Osteoblast (primary cell): ENCODE measurements at regions not wholly inside any gene's neighbourhood (a gene's known extent, or its start where the extent isn't known, plus 50 kb on each side); places are given as distances from the start of the nearest gene placed in this dataset.

Experiments used
- DNase-seq: peaks from one replicate; pipeline ENCODE4 v3.0.0; 2011; ENCODE audit warnings: low spot score, mixed read lengths; ENCODE audit not compliant: insufficient read length; ENCODE audit errors: missing footprints
- H2AFZ ChIP-seq: 2 replicates; pipeline ENCODE4 v1.6.0; 2011; ENCODE audit warnings: mild to moderate bottlenecking, low read length
- H3K27ac ChIP-seq: 2 replicates; pipeline ENCODE4 v1.5.1; 2011; ENCODE audit warnings: mild to moderate bottlenecking, low read depth, low read length, moderate library complexity
- H3K27me3 ChIP-seq: 2 replicates; pipeline ENCODE4 v1.6.0; 2012; ENCODE audit warnings: mild to moderate bottlenecking, control low read depth, inconsistent platforms, low read length, moderate library complexity; ENCODE audit not compliant: insufficient read depth
- H3K36me3 ChIP-seq: 2 replicates; pipeline ENCODE4 v1.5.1; 2011; ENCODE audit warnings: mild to moderate bottlenecking, low read length, control low read depth, moderate library complexity; ENCODE audit not compliant: insufficient read depth
- H3K4me1 ChIP-seq: 2 replicates; pipeline ENCODE4 v1.5.1; 2011; ENCODE audit warnings: mild to moderate bottlenecking, low read length, control low read depth, moderate library complexity; ENCODE audit not compliant: insufficient read depth
- H3K4me2 ChIP-seq: 2 replicates; pipeline ENCODE4 v1.6.0; 2011; ENCODE audit warnings: mild to moderate bottlenecking, low read length; ENCODE audit not compliant: insufficient read depth
- H3K4me3 ChIP-seq: fragments of 200-600 bp; sonication (generic); 3 replicates; pipeline ENCODE4 v1.5.1; 2012; ENCODE audit warnings: mild to moderate bottlenecking, low read length, inconsistent platforms; ENCODE audit not compliant: insufficient read depth
- H3K79me2 ChIP-seq: 2 replicates; pipeline ENCODE4 v1.6.0; 2012; ENCODE audit warnings: mild to moderate bottlenecking, low read length, control low read depth, inconsistent platforms; ENCODE audit not compliant: insufficient read depth
- H3K9me3 ChIP-seq: 2 replicates; pipeline ENCODE4 v1.5.1; 2011; ENCODE audit warnings: low read depth, low read length, control low read depth
- H4K20me1 ChIP-seq: 2 replicates; pipeline ENCODE4 v1.6.0; 2012; ENCODE audit warnings: mild to moderate bottlenecking, low read length, control low read depth; ENCODE audit not compliant: insufficient read depth
- TF ChIP-seq, protein P1 (sequence below): IDR thresholded peaks from 2 replicates; pipeline ENCODE4 v1.5.1; 2011; ENCODE audit warnings: mild to moderate bottlenecking, low read depth, low read length, moderate library complexity; ENCODE audit errors: extremely low read depth

DNA sequence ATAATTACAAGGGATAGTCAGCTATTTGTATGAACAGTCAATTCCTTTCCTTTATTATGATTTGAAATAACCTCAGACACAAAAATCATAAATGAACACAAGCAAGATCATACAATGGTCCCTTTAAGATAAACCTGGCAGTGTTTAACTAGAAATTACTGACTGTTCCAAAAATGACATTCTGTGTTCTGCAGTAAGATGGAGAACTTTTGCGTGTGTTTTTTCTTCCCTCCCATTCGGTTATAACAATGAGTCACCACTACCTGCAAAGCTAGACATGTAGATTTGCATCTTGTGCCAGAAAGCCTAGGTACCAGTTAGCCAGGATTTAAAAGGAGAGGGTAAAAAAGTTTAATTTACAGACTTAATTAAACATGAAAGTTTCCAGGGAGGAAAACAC is 248.2 kb upstream of the ADAMTS9 start:
- H3K27ac ChIP-seq, result no peak overlapping the region
- no peaks in the 10 kb centered on the region for H3K36me3 ChIP-seq
- DNase-seq, result no peak
- no peak overlapping the region for H2AFZ ChIP-seq
- no peaks in the 10 kb centered on the region for H3K4me1 ChIP-seq
- TF ChIP-seq, protein P1, sequence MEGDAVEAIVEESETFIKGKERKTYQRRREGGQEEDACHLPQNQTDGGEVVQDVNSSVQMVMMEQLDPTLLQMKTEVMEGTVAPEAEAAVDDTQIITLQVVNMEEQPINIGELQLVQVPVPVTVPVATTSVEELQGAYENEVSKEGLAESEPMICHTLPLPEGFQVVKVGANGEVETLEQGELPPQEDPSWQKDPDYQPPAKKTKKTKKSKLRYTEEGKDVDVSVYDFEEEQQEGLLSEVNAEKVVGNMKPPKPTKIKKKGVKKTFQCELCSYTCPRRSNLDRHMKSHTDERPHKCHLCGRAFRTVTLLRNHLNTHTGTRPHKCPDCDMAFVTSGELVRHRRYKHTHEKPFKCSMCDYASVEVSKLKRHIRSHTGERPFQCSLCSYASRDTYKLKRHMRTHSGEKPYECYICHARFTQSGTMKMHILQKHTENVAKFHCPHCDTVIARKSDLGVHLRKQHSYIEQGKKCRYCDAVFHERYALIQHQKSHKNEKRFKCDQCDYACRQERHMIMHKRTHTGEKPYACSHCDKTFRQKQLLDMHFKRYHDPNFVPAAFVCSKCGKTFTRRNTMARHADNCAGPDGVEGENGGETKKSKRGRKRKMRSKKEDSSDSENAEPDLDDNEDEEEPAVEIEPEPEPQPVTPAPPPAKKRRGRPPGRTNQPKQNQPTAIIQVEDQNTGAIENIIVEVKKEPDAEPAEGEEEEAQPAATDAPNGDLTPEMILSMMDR, result no peak
- H3K79me2 ChIP-seq, result no peaks in the 10 kb centered on the region
- H3K27me3 ChIP-seq, result no peaks in the 10 kb centered on the region
- no peak overlapping the region for H3K4me3 ChIP-seq
- no peaks in the 10 kb centered on the region for H4K20me1 ChIP-seq
- no peak overlapping the region for H3K4me2 ChIP-seq
- H3K9me3 ChIP-seq, result no peaks in the 10 kb centered on the region

DNA sequence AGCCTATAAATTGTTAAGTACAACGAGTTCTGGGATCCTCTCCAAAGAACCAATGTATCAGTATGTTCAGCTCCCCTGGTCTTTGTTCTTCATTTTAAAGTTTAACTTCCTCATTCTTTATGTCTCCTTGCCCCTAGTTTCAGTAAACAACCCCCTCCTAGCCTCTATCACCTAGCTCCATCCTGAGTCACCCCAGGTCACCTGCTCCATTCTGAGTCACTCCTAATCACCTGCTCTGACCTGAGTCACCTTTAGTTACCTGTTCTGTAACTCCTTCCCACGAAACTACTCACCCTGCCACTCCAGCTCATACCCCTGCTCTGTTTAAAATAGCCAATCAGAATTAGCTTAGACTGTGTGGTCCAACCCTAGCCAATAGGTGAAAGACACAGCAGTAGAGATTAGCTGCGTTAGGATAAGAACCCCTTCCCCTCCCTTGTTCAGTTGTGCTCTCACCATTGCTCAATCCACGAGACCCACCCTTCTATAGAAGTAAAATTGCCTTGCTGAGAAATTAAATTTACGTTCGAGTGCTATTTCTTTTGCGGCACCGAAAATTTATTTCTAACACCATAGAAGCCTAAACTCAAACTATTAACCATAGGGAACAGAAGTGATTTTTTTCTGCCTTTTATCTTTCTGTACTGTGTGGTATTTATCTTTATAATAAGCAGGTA is 245.0 kb upstream of the ADAMTS9 start:
- no peak overlapping the region for H3K27ac ChIP-seq
- no peaks in the 10 kb centered on the region for H3K79me2 ChIP-seq
- H3K9me3 ChIP-seq, result no peaks in the 10 kb centered on the region
- no peaks in the 10 kb centered on the region for H3K36me3 ChIP-seq
- H3K4me2 ChIP-seq, result no peak overlapping the region
- H3K4me3 ChIP-seq, result no peak overlapping the region
- no peaks in the 10 kb centered on the region for H3K4me1 ChIP-seq
- TF ChIP-seq, protein P1, result no peak
- no peak overlapping the region for H2AFZ ChIP-seq
- H4K20me1 ChIP-seq, result no peaks in the 10 kb centered on the region
- no peak for DNase-seq
- H3K27me3 ChIP-seq, result no peaks in the 10 kb centered on the region

DNA sequence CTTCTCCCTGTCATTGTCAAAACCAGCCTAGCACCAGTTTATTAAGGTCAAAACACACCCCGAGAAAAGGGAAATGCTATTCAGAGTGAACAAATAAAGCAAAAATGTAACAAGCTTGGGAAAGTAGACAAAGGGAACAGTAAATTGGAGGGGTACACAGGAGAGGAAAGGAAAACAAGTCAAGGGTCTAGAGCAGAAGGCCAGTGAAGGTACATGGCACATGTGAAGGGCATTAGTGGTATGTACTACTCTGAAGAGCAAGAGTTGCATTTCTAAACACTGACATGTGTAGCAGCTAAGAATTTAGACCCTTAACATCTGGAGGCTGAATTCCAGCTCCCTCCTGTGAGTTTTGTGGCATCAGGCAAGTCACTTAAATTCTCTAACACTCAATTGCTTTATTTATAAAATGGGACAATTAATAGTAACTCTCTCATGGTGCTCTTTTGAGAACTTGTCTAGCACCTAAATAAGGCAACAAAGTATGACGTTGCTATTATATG is 244.3 kb upstream of the ADAMTS9 start:
- Histone ChIP-seq H3K79me2 (no peaks in the 10 kb centered on the region), H3K9me3 (no peaks in the 10 kb centered on the region), H3K27me3 (no peaks in the 10 kb centered on the region), H3K36me3 (no peaks in the 10 kb centered on the region), H4K20me1 (no peaks in the 10 kb centered on the region), H3K4me3 (no peak overlapping the region), H3K4me1 (no peaks in the 10 kb centered on the region), H3K27ac (no peak overlapping the region), H3K4me2 (no peak overlapping the region), H2AFZ (no peak overlapping the region)
- DNase-seq, result peak; percentile 10
- TF ChIP-seq, protein P1, result no peak

DNA sequence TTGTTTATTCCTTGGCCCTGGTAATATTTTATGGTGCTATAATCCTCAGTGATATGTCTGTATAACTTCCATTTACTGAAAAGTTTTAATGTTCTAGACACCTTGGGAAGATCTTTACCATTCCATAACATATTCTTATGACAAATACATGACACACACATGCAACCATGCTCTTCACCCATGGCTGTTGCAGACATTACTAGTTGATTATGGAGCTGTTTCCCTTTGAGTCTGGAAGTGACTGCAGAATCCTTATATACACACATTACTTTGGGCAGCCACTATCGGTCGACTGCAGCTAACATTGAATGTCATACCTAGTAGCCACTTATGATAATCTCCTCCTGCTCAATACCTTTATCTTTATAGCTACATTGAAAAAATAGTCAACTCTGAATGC is 243.1 kb upstream of the ADAMTS9 start:
- Histone ChIP-seq H3K79me2 (no peaks in the 10 kb centered on the region), H3K4me3 (no peak overlapping the region), H3K4me2 (no peak overlapping the region), H3K27ac (no peak overlapping the region), H3K36me3 (no peaks in the 10 kb centered on the region), H2AFZ (no peak overlapping the region), H3K27me3 (no peaks in the 10 kb centered on the region), H4K20me1 (no peaks in the 10 kb centered on the region), H3K9me3 (no peaks in the 10 kb centered on the region), H3K4me1 (no peaks in the 10 kb centered on the region)
- no peak for DNase-seq
- TF ChIP-seq, protein P1, result no peak
